ENCODE measurements at regions not wholly inside any gene's neighbourhood (a gene's known extent, or its start where the extent isn't known, plus 50 kb on each side); places are given as distances from the start of the nearest gene placed in this dataset.
A peak's percentile ranks its signal among the peaks of the same experiment; 100 is the strongest.
"Not testable (repeated sequence)": the region's sequence is repeated elsewhere in the genome, so short reads cannot be mapped to it uniquely, and the experiment has no call there.

GRCh38 chr2:220347626-220348025, 720.2 kb downstream of the SLC4A3 start:
- DNase-seq (ENCODE audit: low spot score), result no peak

- no peak for DNase-seq (ENCODE audit: low spot score)
Observed at GRCh38 chr2:220348206-220348605, 720.8 kb downstream of the SLC4A3 start.

- DNase-seq (ENCODE audit: low spot score), result no peak
Observed at GRCh38 chr2:220353897-220354296, 726.5 kb downstream of the SLC4A3 start.

- no peak for DNase-seq (ENCODE audit: low spot score)
Observed at GRCh38 chr2:220356076-220356475, 728.6 kb downstream of the SLC4A3 start.

GRCh38 chr2:220365023-220365422, 737.6 kb downstream of the SLC4A3 start:
- DNase-seq (ENCODE audit: low spot score), result no peak

GRCh38 chr2:220366765-220367164, 739.3 kb downstream of the SLC4A3 start:
- DNase-seq (ENCODE audit: low spot score), result no peak

- DNase-seq (ENCODE audit: low spot score), result no peak
Observed at GRCh38 chr2:220370764-220371163, 743.3 kb downstream of the SLC4A3 start.

- DNase-seq (ENCODE audit: low spot score), result no peak
Observed at GRCh38 chr2:220371211-220371610, 743.8 kb downstream of the SLC4A3 start.

- no peak for DNase-seq (ENCODE audit: low spot score)
Observed at GRCh38 chr2:220373878-220374277, 746.4 kb downstream of the SLC4A3 start.

- DNase-seq (ENCODE audit: low spot score), result no peak
Observed at GRCh38 chr2:220374282-220374681, 746.9 kb downstream of the SLC4A3 start.

- DNase-seq (ENCODE audit: low spot score), result no peak
Observed at GRCh38 chr2:220377482-220378155, 750.2 kb downstream of the SLC4A3 start.

- not testable (repeated sequence) for DNase-seq (ENCODE audit: low spot score)
Observed at GRCh38 chr2:220387758-220388157, 760.3 kb downstream of the SLC4A3 start.

GRCh38 chr2:220393711-220394110, 766.3 kb downstream of the SLC4A3 start:
- DNase-seq (ENCODE audit: low spot score), result no peak

- DNase-seq (ENCODE audit: low spot score), result peak; percentile 26
Observed at GRCh38 chr2:220394433-220394832, 767.0 kb downstream of the SLC4A3 start.

- DNase-seq (ENCODE audit: low spot score), result no peak
Observed at GRCh38 chr2:220396287-220396686, 768.9 kb downstream of the SLC4A3 start.

- DNase-seq (ENCODE audit: low spot score), result no peak
Observed at GRCh38 chr2:220410296-220410695, 782.9 kb downstream of the SLC4A3 start.

GRCh38 chr2:220417503-220417902, 790.1 kb downstream of the SLC4A3 start:
- no peak for DNase-seq (ENCODE audit: low spot score)

GRCh38 chr2:220419647-220420046, 792.2 kb downstream of the SLC4A3 start:
- no peak for DNase-seq (ENCODE audit: low spot score)

- no peak for DNase-seq (ENCODE audit: low spot score)
Observed at GRCh38 chr2:220420820-220421219, 793.4 kb downstream of the SLC4A3 start.

- DNase-seq (ENCODE audit: low spot score), result no peak
Observed at GRCh38 chr2:220422676-220423075, 795.2 kb downstream of the SLC4A3 start.

- DNase-seq (ENCODE audit: low spot score), result no peak
Observed at GRCh38 chr2:220424561-220424960, 797.1 kb downstream of the SLC4A3 start.

- DNase-seq (ENCODE audit: low spot score), result no peak
Observed at GRCh38 chr2:220432645-220433044, 805.2 kb downstream of the SLC4A3 start.

- no peak for DNase-seq (ENCODE audit: low spot score)
Observed at GRCh38 chr2:220433131-220433530, 805.7 kb downstream of the SLC4A3 start.

GRCh38 chr2:220434385-220434784, 807.0 kb downstream of the SLC4A3 start:
- DNase-seq (ENCODE audit: low spot score), result no peak
